SK-N-MC (cell line): ENCODE measurements at regions not wholly inside any gene's neighbourhood (a gene's known extent, or its start where the extent isn't known, plus 50 kb on each side); places are given as distances from the start of the nearest gene placed in this dataset.

Source experiments
- EZH2 ChIP-seq: fragments of 200-600 bp; sonication (generic); IDR thresholded peaks from one replicate; pipeline ENCODE4 v1.6.1; 2017; ENCODE audit warnings: antibody characterized with exemption
- FOXP2 ChIP-seq: optimal IDR thresholded peaks from 2 replicates; pipeline ENCODE3; 2011; ENCODE audit warnings: mild to moderate bottlenecking, moderate library complexity; ENCODE audit not compliant: insufficient read depth; ENCODE audit errors: extremely low read length, control extremely low read depth
- POLR2AphosphoS5 ChIP-seq: IDR thresholded peaks from 2 replicates; pipeline ENCODE4 v1.6.1; 2012; ENCODE audit warnings: mild to moderate bottlenecking, low read depth, low read length, borderline replicate concordance

DNA sequence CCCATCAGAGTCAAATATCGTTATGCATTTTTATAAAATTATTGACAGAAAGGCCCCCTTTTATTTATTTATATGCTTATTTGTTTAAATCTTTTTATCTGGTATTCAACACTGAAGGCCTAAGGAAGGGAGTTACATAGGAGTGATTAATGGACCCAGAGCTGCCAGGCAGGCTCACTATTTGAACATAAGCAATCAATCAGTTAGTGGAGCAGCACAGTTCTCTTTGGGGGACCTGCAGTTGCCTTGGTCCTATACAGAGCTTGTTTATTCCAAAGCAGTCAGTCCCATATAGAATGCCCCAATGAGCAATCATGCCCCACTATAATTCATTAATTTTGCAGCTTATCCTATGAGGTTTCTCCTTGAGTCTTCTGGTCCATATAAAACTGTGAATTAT is 389.4 kb upstream of the GOT2 start:
- TF ChIP-seq POLR2AphosphoS5: no peak
- TF ChIP-seq EZH2: no peak
- no peak for TF ChIP-seq FOXP2
